ENCODE measurements at regions not wholly inside any gene's neighbourhood (a gene's known extent, or its start where the extent isn't known, plus 50 kb on each side); places are given as distances from the start of the nearest gene placed in this dataset.

DNA sequence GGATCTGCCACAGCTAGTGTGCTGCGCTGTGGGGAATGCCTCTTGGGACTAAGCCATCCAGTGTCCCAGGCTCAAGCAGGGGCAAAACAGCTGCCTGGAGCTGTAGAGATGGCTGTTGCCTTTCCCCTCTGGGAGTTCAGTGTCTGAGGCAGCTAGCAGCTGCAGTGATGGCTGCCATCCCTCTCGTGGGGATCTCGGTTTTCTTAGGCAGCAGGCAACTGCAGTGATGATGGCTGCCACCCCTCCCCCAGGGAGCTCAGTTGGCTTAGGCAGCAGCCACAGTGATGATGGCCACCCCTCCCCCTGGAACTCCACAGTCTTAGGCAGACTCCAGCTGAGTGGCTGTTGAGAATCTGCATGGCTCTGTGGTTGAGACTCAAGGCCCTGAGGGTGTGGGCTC lies 1389.2 kb upstream of the NUDT12 start:
- ChIA-PET CTCF (no interaction called here), POLR2A (no interaction called here)
- DNase-seq (ENCODE audit: low read depth, low spot score) (no peak), FAIRE-seq (no peak)
- no peaks in the 10 kb centered on the region for H3K9me1 ChIP-seq (replicated peaks; ENCODE audit: control insufficient read depth, extremely low read depth, insufficient read depth, low read length)
- H3K36me3 ChIP-seq (ENCODE audit: control insufficient read depth in 2 of 2, extremely low read depth in 1 of 2, insufficient read depth in 2 of 2, low read length in 2 of 2) = no peaks in the 10 kb centered on the region
- no peak overlapping the region for H3K9ac ChIP-seq (replicated peaks; ENCODE audit: extremely low read depth, insufficient read depth, low read length)
- no TSS peak for BruUV-seq (replicated peaks)
- no peak overlapping the region for H3K4me3 ChIP-seq (replicated peaks in 1 of 3; ENCODE audit: insufficient read depth in 1 of 3, low read depth in 1 of 3, low read length in 3 of 3)
- intact Hi-C loops (cut with micrococcal nuclease) = no loop called here
- H3K9me3 ChIP-seq (replicated peaks; ENCODE audit: control insufficient read depth, insufficient read depth, low read length) = no peaks in the 10 kb centered on the region
- dilution Hi-C loops (cut with MboI; ENCODE audit: extremely low pct_ligation_motif_present, low sequenced_read_pairs) = no loop called here
- H4K20me1 ChIP-seq (replicated peaks; ENCODE audit: control insufficient read depth, extremely low read depth, insufficient read depth, low read length) = no peaks in the 10 kb centered on the region
- H3K79me2 ChIP-seq (ENCODE audit: control insufficient read depth, insufficient read depth, low read length) = no peaks in the 10 kb centered on the region
- H3K27me3 ChIP-seq (ENCODE audit: control insufficient read depth in 2 of 2, insufficient read depth in 2 of 2, low read length in 2 of 2) = no peaks in the 10 kb centered on the region
- H3K4me2 ChIP-seq (ENCODE audit: insufficient read depth, low read length) = no peak overlapping the region
- no peak overlapping the region for H2AFZ ChIP-seq (ENCODE audit: low read depth, low read length)
- TF ChIP-seq JUN (IDR thresholded peaks at IDR 0.05; ENCODE audit: borderline replicate concordance, insufficient read depth, insufficient read length, low read depth) = no peak
- TF ChIP-seq, protein P1, sequence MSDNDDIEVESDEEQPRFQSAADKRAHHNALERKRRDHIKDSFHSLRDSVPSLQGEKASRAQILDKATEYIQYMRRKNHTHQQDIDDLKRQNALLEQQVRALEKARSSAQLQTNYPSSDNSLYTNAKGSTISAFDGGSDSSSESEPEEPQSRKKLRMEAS (IDR thresholded peaks at IDR 0.05; ENCODE audit: insufficient read depth, insufficient read length) = no peak
- no peak for TF ChIP-seq EZH2 (IDR thresholded peaks at IDR 0.05; ENCODE audit: borderline replicate concordance, low read depth, low read length, severe bottlenecking)
- TF ChIP-seq MYC (IDR thresholded peaks at IDR 0.05; ENCODE audit: low read depth, low read length) = no peak
- TF ChIP-seq FOS (IDR thresholded peaks at IDR 0.05; ENCODE audit: borderline replicate concordance, insufficient read depth, low read length) = no peak
- no peak for TF ChIP-seq POLR2A (IDR thresholded peaks at IDR 0.05; ENCODE audit: low read depth, low read length)
- TF ChIP-seq, protein P2, sequence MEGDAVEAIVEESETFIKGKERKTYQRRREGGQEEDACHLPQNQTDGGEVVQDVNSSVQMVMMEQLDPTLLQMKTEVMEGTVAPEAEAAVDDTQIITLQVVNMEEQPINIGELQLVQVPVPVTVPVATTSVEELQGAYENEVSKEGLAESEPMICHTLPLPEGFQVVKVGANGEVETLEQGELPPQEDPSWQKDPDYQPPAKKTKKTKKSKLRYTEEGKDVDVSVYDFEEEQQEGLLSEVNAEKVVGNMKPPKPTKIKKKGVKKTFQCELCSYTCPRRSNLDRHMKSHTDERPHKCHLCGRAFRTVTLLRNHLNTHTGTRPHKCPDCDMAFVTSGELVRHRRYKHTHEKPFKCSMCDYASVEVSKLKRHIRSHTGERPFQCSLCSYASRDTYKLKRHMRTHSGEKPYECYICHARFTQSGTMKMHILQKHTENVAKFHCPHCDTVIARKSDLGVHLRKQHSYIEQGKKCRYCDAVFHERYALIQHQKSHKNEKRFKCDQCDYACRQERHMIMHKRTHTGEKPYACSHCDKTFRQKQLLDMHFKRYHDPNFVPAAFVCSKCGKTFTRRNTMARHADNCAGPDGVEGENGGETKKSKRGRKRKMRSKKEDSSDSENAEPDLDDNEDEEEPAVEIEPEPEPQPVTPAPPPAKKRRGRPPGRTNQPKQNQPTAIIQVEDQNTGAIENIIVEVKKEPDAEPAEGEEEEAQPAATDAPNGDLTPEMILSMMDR (IDR thresholded peaks at IDR 0.05; ENCODE audit: extremely low read depth in 1 of 2, insufficient read depth in 1 of 2, low read depth in 1 of 2, low read length in 2 of 2) = no peak
- TF ChIP-seq GATA2 (IDR thresholded peaks at IDR 0.05; ENCODE audit: insufficient read depth, insufficient read length, low read depth, low read length) = no peak
- TF ChIP-seq POLR2AphosphoS5 (IDR thresholded peaks at IDR 0.05; ENCODE audit: insufficient read depth, low read depth, low read length) = no peak
- no peaks in the 10 kb centered on the region for H3K4me1 ChIP-seq (ENCODE audit: control insufficient read depth, extremely low read depth, insufficient read depth, low read length)
- H3K27ac ChIP-seq (ENCODE audit: insufficient read depth, low read depth, low read length) = no peak overlapping the region

Measured in endothelial cell of umbilical vein (primary cell).